OCI-LY1 (cell line): ENCODE measurements at regions not wholly inside any gene's neighbourhood (a gene's known extent, or its start where the extent isn't known, plus 50 kb on each side); places are given as distances from the start of the nearest gene placed in this dataset.

Source experiments
- CTCF ChIP-seq: fragments of 200-600 bp; sonication (generic), shearing (Covaris generic); IDR thresholded peaks from 2 replicates; pipeline ENCODE4 v1.5.1; 2017; ENCODE audit warnings: mild to moderate bottlenecking, antibody characterized with exemption, low read length, moderate library complexity, mixed read lengths
- EZH2 ChIP-seq: fragments of 200-600 bp; sonication (generic), shearing (Covaris generic); IDR thresholded peaks from 2 replicates; pipeline ENCODE4 v1.8.0; 2017; ENCODE audit warnings: borderline replicate concordance, mixed run types, mild to moderate bottlenecking, antibody characterized with exemption, low read length, moderate library complexity, mixed read lengths

DNA sequence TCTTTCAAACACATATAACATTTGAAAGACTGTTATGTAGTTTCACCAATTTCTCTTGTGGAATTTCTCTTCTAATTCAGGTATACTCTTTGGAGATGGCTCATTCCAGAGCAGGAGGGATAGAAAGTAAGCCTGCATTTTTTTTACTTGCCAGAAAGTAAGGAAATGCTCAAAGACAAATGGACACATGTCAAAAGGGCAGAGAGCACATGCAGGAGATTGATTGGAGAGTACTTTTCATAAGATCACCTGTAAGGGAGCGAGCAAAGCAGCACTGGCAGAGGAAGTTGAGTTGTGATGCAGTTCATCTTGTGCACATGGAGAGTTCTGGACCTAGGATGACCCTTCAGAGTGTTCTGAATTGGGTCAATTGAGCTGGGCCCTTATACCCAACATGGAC is 51.4 kb upstream of the FBXO33 start:
- no peak for TF ChIP-seq CTCF
- TF ChIP-seq EZH2 = no peak
